Stimulated activated CD8-positive, alpha-beta memory T cell treated with anti-CD3 and anti-CD28 coated beads, Interleukin-4, amount 100 ng/mL, for 1 hour (primary cell): ENCODE measurements at regions not wholly inside any gene's neighbourhood (a gene's known extent, or its start where the extent isn't known, plus 50 kb on each side); places are given as distances from the start of the nearest gene placed in this dataset.
"Not testable (repeated sequence)": the region's sequence is repeated elsewhere in the genome, so short reads cannot be mapped to it uniquely, and the experiment has no call there.

Source experiments
- DNase-seq, 2 donors: peaks; one replicate each; pipeline ENCODE4 v3.0.0-alpha.2; 2020; ENCODE audit warnings: low read depth in 2 of 2, low spot score in 1 of 2

GRCh38 chr11:39462506-39462905 is 1996.9 kb downstream of the LRRC4C start:
- no peak for DNase-seq

- no peak for DNase-seq
These were observed 1998.4 kb downstream of the LRRC4C start for GRCh38 chr11:39461066-39461465.

GRCh38 chr11:39459606-39460005 is 1999.8 kb downstream of the LRRC4C start:
- DNase-seq = no peak

- DNase-seq = no peak
These were observed 2001.0 kb downstream of the LRRC4C start for GRCh38 chr11:39458481-39458880.

- DNase-seq = no peak
These were observed 2015.9 kb downstream of the LRRC4C start for GRCh38 chr11:39443424-39444022.

- no peak for DNase-seq
These were observed 2017.3 kb downstream of the LRRC4C start for GRCh38 chr11:39442177-39442576.

- no peak for DNase-seq
These were observed 2023.8 kb downstream of the LRRC4C start for GRCh38 chr11:39435641-39436040.

DNA sequence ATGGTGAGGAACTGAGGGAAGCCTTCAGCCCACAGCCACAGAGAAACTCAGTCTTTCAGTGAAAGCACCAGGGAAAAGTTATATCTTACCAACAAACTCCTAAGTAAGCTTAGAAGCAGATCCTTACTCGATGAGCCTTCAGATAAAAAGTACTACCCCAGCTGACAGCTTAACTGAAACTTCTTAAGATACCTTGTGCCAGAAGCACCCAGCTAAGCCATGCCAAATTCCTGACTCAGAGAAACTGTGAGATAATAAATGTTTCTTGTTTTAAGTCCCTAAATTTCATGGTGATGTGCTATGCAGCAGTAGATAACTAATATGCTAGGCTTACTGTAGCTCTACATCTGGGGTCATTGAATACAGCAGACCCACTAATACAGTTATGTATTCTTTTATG is 2025.0 kb downstream of the LRRC4C start:
- DNase-seq = no peak

DNA sequence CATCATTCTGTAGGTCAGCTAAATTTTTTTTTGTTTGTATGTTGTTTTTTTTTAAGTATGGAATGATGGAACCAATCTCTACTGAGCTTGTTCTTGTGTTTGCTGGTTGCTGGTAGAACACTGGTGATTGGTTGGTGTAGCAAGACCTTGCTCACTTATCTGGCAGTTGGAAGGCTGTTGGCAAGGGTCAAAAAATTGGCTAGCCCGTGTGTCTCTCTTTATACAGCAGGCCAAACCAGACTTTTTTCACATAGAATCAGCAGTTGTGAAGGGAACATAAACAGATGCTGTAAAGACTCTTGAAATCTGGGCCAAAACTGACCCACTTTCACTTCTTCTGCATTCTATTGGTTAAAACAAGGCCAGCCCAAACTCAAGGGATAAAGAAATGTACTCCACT is 2026.5 kb downstream of the LRRC4C start:
- DNase-seq = no peak

DNA sequence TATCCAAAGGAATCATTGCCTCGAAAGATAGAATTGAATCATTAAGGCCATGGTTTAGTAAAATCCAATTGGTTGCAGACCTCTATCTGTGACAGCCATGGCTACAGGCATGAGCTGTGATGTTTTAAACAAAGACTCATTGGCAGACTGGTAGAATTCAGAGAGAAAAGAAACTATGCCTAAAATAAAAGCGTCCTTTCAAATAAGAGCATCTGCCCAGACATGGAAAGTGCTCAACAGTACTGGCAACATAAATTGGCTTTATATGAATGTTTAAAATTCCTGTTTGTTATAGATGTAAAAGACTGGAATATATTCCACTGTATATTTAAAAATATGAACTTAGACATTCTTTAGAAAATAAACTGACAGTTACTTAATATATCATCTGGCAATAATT is 2034.2 kb downstream of the LRRC4C start:
- DNase-seq = no peak

GRCh38 chr11:39412117-39412516 is 2047.3 kb downstream of the LRRC4C start:
- DNase-seq = no peak

- DNase-seq = no peak
These were observed 2073.5 kb downstream of the LRRC4C start for GRCh38 chr11:39385911-39386310.

GRCh38 chr11:39374963-39375698 is 2084.3 kb downstream of the LRRC4C start:
- no peak for DNase-seq

- DNase-seq = no peak
These were observed 2091.9 kb downstream of the LRRC4C start for GRCh38 chr11:39367534-39367933.

DNA sequence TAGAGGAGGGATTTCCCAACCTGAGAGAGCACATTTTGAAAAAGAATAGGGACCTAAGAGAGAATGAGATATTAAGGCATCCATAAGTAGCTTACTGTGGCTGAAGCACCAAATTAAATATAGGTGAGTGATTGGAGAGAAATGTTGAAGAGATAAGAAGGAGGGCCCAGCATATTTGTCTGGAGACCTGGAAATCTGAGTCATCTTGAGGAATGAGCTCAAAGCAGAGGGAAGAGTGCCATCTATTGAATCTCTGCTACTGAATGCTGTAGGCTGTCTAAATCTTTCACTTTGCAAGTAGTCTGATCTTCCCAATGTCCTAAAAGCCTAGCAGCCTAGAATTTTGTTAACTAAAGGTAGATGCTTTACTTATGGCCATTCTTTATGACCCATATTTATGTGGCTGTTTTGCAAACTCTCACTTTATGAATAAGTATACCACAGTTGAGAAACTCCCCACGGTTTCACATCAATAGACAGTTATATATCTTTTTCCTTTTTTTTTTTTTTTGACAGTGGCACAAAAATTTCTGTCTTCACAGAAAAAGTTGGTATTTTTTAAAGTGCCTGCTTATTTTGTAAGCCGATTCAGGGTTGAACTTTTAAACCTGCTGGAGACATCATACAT is 2093.5 kb downstream of the LRRC4C start:
- DNase-seq = no peak

DNA sequence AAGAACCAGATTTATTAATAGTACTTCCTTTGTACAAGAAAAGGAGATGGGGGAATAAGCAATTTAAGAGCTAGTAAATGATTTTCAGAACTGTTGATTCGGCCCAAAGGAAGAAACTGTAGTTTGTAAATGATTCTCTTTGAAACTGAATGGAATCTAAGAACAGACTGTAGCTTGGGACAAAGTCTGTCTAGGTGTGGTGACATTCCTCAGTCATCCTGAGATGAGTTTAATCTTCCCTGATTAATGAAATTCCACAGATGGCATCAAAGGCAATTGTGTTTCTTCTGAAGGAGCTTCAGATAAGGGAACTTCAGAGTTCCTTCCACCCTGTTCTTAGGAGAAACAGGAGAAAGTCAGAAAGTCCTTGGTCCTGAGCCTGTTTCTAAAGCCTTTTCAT is 2095.9 kb downstream of the LRRC4C start:
- DNase-seq = no peak

DNA sequence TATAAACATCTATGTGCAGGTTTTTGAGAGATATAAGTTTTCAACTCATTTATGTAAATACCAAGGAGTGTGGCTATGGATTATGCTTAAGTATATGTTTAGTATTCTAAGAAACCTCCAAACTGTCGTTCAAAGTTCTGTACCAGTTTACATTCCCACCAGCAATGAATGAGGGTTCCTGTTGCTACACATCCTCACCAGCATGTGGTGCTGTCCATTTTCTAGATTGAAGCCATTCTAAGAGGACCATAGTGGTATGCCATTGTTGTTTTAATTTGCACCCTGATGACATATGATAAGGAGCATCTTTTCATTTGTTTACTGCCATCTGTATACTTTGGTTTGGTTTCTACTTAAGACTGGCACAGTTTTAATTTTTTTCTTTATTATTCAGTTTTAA is 2097.9 kb downstream of the LRRC4C start:
- DNase-seq = no peak

DNA sequence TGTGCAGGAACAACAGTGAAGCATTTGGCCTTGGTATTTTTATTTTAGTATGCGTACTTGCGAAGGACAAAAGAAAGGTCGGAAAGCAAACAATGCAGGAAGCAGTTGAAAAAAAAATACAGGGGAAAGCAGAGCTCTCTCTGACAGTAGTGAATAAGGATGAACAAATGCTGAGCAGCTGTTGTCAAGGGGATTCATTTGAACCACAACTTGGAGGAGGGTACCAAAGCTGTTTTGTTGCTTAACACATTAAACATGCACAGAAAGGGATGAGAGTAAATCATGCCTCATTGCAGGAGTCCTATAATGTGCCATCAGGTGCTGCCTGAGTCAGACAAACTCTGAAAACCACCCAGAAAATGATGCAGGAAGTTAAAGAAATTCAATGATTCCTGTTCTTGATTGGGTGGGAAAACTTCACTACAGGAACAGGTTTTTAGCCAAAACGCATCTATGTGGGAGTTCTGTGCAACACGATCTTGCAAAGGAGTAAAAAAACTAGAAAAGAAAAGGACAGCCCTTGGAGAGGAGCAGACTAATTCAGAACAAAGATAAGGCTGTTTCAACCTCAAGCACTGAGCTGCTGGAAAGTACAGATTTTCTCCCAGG is 2113.5 kb downstream of the LRRC4C start:
- no peak for DNase-seq

DNA sequence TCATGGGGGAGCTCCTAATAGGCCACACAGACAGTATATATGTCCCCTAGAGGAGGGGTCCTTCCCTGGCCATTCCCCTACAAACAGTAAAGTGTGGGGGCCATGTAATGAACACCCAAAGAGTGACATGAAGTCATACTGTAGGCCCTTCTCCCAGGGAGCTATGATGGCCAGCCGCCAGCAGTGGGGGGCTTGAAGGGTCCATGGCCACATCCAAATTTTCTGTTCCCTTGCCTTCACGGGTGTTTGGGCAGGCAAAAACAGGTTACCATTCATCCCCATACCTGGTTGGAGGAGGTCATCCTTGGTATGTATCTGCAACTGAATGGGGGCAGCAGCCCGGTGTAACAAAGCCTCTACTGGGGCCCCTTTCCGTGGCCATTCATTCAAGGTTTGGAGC is 2118.0 kb downstream of the LRRC4C start:
- no peak for DNase-seq

DNA sequence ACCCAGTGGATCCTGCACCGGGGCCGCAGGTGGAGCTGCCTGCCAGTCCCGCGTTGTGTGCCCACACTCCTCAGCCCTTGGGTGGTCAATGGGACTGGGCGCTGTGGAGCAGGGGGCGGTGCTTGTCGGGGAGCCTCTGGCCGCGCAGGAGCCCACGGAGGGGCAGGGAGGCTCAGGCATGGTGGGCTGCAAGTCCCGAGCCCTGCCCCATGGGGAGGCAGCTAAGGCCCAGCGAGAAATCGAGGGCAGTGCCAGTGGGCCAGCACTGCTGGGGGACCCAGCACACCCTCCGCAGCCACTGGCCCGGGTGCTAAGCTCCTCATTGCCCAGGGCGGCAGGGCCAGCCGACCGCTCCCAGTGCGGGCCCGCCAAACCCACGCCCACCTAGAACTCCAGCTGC is 2126.4 kb downstream of the LRRC4C start:
- not testable (repeated sequence) for DNase-seq

GRCh38 chr11:39327302-39327701 is 2132.2 kb downstream of the LRRC4C start:
- DNase-seq = no peak

- not testable (repeated sequence) for DNase-seq
These were observed 2147.6 kb downstream of the LRRC4C start for GRCh38 chr11:39311888-39312287.
